Common myeloid progenitor, CD34-positive (primary cell): ENCODE measurements at regions not wholly inside any gene's neighbourhood (a gene's known extent, or its start where the extent isn't known, plus 50 kb on each side); places are given as distances from the start of the nearest gene placed in this dataset.

Source experiments
- CTCF ChIA-PET: fragments of 350-600 bp; sonication (Branson Sonifier 250); formaldehyde crosslinking; loops from one replicate; lab custom pipeline; 2021; ENCODE audit warnings: antibody characterized with exemption; lab: Charles Lee
- POLR2A ChIA-PET: fragments of 350-600 bp; sonication (Branson Sonifier 250); formaldehyde crosslinking; loops from one replicate; lab custom pipeline; 2021; ENCODE audit warnings: antibody characterized with exemption; lab: Charles Lee
- DNase-seq, 3 donors: peaks; one replicate each; pipeline versions ENCODE4 v3.0.0 to v3.0.0-alpha.2; 2013
- H3K27ac ChIP-seq, 2 experiments: 1 replicate in 1 of 2; 2 replicates in 1 of 2; pipeline ENCODE4 v1.7.0; 2013; ENCODE audit warnings: inconsistent platforms in 2 of 2, low read length in 2 of 2, mild to moderate bottlenecking in 2 of 2, low read depth in 1 of 2, moderate library complexity in 1 of 2; ENCODE audit not compliant: severe bottlenecking in 2 of 2, insufficient read depth in 1 of 2, poor library complexity in 1 of 2
- H3K27me3 ChIP-seq, 5 experiments: replicated peaks in 2 of 5; 1 replicate in 3 of 5; 2 replicates in 2 of 5; pipeline versions ENCODE4 v1.6.1 to v1.7.0; 2013; ENCODE audit warnings: low read length in 4 of 5, mild to moderate bottlenecking in 2 of 5, moderate library complexity in 2 of 5, inconsistent platforms in 1 of 5; ENCODE audit not compliant: insufficient read depth in 5 of 5, control insufficient read depth in 4 of 5
- H3K36me3 ChIP-seq, 4 experiments: 1 replicate in 2 of 4; 2 replicates in 2 of 4; pipeline versions ENCODE4 v1.6.1 to v1.7.0; 2013; ENCODE audit warnings: low read length in 3 of 4, control low read depth in 1 of 4, mild to moderate bottlenecking in 1 of 4; ENCODE audit not compliant: control insufficient read depth in 4 of 4, insufficient read depth in 4 of 4
- H3K4me1 ChIP-seq, 4 experiments: 1 replicate in 3 of 4; 2 replicates in 1 of 4; pipeline versions ENCODE4 v1.6.1 to v1.7.1; 2013; ENCODE audit warnings: low read length in 3 of 4, mild to moderate bottlenecking in 3 of 4, control low read depth in 1 of 4, inconsistent platforms in 1 of 4, moderate library complexity in 1 of 4; ENCODE audit not compliant: control insufficient read depth in 4 of 4, insufficient read depth in 4 of 4; ENCODE audit errors: control extremely low read depth in 1 of 4
- H3K4me3 ChIP-seq, 7 experiments: 1 replicate in 4 of 7; 2 replicates in 3 of 7; pipeline versions ENCODE4 v1.5.1 to v1.7.0; 2013; ENCODE audit warnings: mild to moderate bottlenecking in 7 of 7, low read length in 6 of 7, moderate library complexity in 6 of 7, inconsistent platforms in 2 of 7, low read depth in 2 of 7, control low read depth in 1 of 7; ENCODE audit not compliant: insufficient read depth in 4 of 7, control insufficient read depth in 1 of 7; ENCODE audit errors: extremely low read depth in 1 of 7
- H3K9me3 ChIP-seq, 5 experiments: 1 replicate in 4 of 5; 2 replicates in 1 of 5; pipeline versions ENCODE4 v1.6.1 to v1.7.1; 2013; ENCODE audit warnings: low read length in 4 of 5, mild to moderate bottlenecking in 2 of 5, inconsistent platforms in 1 of 5, low read depth in 1 of 5, moderate library complexity in 1 of 5; ENCODE audit not compliant: control insufficient read depth in 4 of 5, insufficient read depth in 2 of 5; ENCODE audit errors: control extremely low read depth in 1 of 5
- WGBS: methylation state at CpG from one replicate; pipeline ENCODE4 v1.1.5; 2013; ENCODE audit not compliant: insufficient coverage; 5-methylcytosine and 5-hydroxymethylcytosine counted together

DNA sequence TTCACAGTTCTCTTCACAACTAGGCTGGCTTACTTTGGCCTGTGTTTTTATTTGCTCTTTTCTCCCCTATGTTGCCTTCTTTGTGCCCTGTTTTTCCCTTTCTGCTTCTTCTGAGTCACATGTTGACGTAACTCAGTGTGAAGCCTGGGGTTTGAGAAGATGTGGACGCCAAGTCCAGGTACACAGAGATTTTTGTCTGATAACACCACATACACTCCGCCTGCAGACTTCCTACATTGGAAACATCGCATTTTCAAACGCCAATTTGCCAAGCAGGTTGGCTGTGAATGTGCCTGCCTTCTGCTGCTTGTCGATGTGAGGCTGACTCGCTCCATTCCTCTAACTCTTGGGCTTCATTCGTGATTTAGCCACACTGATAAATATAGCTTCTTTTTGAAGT is 62.6 kb upstream of the FN1 start:
- ChIA-PET POLR2A (no interaction called here), CTCF (interaction anchor here (0.8 kb wide), 1 partner anchor 11 kb away, joined by 3 read pairs; no protein-coding TSS in a partner anchor)
- no peak for DNase-seq
- no peaks in the 10 kb centered on the region for H3K36me3 ChIP-seq
- no peak overlapping the region for H3K27ac ChIP-seq
- 100% methylated on average over 1 of the region's 8 CpGs for WGBS
- H3K9me3 ChIP-seq: peaks cover 0 to 4% (median 2%) of the 10 kb centered on the region in 5 experiments
- no peak overlapping the region for H3K4me3 ChIP-seq
- H3K27me3 ChIP-seq: peaks cover 0 to 2% (median 0%) of the 10 kb centered on the region in 5 experiments
- no peaks in the 10 kb centered on the region for H3K4me1 ChIP-seq

DNA sequence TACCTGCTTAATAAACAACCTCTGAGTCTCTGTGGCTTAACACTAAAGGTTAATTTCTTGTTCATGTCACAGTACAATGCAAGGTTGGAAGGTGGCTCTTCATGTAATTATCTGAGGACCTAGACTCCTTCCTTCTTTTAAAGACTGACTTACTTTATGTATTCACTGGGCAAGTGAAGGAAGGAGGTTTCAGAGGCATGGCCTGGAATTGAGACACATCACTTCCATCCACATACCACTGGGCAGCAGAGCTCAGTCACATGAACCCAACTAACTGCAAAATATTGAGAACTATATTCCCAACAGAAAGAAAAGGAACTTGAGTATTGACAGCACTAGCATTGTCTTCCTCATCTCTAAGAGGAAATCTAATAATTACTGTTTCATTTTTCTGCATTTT is 57.5 kb upstream of the FN1 start:
- CTCF ChIA-PET: no interaction called here
- no peak for DNase-seq
- Histone ChIP-seq H3K9me3 (peaks cover 0 to 2% (median 2%) of the 10 kb centered on the region in 5 experiments), H3K4me1 (no peaks in the 10 kb centered on the region), H3K27ac (no peak overlapping the region), H3K36me3 (no peaks in the 10 kb centered on the region), H3K27me3 (no peaks in the 10 kb centered on the region), H3K4me3 (no peak overlapping the region)
- POLR2A ChIA-PET: no interaction called here

DNA sequence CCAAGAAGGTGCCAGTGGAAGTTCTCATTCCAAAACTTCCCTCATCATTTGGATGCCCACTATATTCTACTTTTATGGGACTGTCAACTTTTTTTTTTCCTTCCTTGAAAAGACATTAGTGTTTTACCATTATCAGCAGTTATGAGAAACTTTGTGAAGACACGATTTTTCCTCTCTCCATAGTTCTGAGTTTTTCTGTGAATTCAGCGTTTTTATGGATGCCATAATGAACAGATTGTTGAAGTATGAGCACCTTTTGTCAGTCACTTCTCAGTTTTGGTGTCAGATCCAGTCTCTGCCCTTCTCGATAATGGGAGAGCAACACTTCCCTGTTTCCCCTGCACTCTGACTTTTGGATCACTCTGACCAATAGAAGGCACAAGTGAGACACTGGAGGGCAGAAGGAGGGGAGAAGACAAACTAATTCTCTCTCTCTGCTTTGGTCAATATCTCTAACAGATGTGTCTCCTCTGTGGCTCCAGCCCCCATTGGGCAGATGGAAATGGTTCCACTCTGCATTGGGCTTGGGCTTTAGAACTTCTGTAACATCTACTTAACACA is 53.5 kb upstream of the FN1 start:
- H3K27me3 ChIP-seq: no peaks in the 10 kb centered on the region
- no peaks in the 10 kb centered on the region for H3K4me1 ChIP-seq
- DNase-seq: no peak
- ChIA-PET POLR2A (no interaction called here), CTCF (no interaction called here)
- H3K4me3 ChIP-seq: no peak overlapping the region
- no peak overlapping the region for H3K27ac ChIP-seq
- WGBS: 82% methylated on average over 3 of the region's 3 CpGs
- peaks cover 0 to 2% (median 0%) of the 10 kb centered on the region in 5 experiments for H3K9me3 ChIP-seq
- H3K36me3 ChIP-seq: no peaks in the 10 kb centered on the region

DNA sequence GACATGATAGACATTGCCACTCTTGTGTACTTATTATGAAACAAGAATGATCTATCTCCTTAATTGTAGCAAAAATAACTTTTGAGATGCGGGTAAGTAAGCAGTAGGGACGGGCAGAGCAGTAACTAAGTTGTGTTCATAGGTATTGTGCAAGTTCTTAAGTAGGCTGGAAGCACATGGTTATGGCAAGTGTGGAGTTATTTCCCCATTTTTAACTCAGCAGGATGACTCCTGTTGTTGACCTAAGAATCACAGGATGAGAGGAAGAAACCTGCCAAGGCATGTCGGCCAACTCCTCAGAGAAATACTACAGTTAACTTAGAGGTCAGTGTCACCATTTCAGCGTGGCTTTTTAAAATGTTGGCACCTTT is 51.1 kb upstream of the FN1 start:
- no peak overlapping the region for H3K4me3 ChIP-seq
- no peak for DNase-seq
- H3K36me3 ChIP-seq: no peaks in the 10 kb centered on the region
- H3K9me3 ChIP-seq: peaks cover 0 to 2% (median 0%) of the 10 kb centered on the region in 5 experiments
- H3K4me1 ChIP-seq: no peaks in the 10 kb centered on the region
- no peaks in the 10 kb centered on the region for H3K27me3 ChIP-seq
- ChIA-PET POLR2A (no interaction called here), CTCF (no interaction called here)
- no peak overlapping the region for H3K27ac ChIP-seq
- WGBS: no CpG with 5 or more reads among the region's 4 CpGs

DNA sequence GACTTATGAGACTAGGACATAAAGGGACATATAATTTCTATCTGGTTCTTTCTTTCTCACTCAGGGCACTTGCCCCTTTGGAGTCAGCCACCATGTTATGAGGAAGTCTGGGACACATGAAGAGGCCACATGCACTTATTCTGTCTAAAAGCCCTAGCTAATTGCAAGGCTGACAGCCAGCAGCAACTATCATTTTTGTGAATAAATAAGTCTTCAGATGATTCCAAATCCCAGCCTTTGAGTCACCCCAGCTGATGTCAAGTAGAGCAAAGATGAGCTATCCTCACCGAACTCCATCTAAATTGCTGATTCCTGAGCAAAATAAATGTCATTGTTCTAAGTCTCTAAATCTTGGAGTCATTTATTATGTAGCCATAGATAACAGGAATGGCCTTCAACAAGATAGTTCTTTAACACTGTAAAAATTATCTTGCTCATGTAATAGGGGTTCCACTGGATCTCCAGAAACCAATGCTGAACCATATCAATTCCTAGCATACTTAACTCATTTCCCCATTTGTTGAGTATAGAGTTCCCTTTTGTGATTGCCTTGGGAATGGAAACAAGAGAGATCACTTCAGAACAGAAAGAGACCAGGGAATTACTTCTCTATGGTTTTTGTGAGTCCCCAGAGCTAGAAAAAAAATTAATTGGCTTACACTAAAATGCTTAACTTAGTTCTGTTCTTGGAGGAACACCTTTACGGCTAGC is 50.6 kb upstream of the FN1 start:
- ChIA-PET CTCF (interaction anchor here (1.2 kb wide), 1 partner anchor 757 kb away, joined by 3 read pairs; no protein-coding TSS in a partner anchor), POLR2A (no interaction called here)
- Histone ChIP-seq H3K36me3 (no peaks in the 10 kb centered on the region), H3K9me3 (peaks cover 0 to 2% (median 0%) of the 10 kb centered on the region in 5 experiments), H3K4me3 (no peak overlapping the region), H3K4me1 (no peaks in the 10 kb centered on the region), H3K27ac (no peak overlapping the region), H3K27me3 (no peaks in the 10 kb centered on the region)
- no peak for DNase-seq
- 100% methylated on average over 1 of the region's 2 CpGs for WGBS
